HG03432 (cell line): ENCODE measurements at regions not wholly inside any gene's neighbourhood (a gene's known extent, or its start where the extent isn't known, plus 50 kb on each side); places are given as distances from the start of the nearest gene placed in this dataset.

Source experiments
- ATAC-seq: cut with Tn5 transposase; IDR thresholded peaks from one replicate; pipeline ENCODE4 v1.9.1; 2021; ENCODE audit warnings: mild to moderate bottlenecking, moderate library complexity; ENCODE audit not compliant: unreplicated experiment

- no peak for ATAC-seq
Observed at GRCh38 chr10:130398090-130398994, 262.2 kb downstream of the GLRX3 start.

DNA sequence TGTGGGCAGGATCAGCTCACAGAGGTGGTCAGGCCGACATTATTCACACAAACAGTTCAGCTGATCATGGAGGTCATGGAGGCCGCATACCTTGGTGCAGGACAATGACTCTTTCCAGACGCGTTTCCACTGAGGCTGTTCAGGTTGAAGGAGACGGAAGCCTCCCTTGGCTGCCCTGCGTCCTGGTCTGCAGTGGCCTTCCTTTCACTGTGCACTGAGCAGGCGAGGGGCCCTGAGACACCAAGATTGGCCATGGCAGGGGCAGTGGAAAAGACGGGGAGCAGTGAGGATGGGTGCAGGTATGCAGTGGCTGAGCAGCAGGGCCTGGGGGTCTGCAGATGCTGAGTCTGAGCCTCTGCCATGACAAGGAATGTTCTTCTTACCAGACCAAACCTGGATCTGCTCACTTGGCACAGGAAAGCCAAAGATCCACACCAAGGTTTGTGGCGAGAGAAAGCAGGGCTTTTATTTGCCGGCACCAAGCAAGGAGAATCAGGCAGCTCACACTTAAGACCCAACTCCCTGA, 263.3 kb downstream of the GLRX3 start:
- ATAC-seq = no peak

GRCh38 chr10:130400890-130401289, 264.7 kb downstream of the GLRX3 start:
- ATAC-seq = no peak

- ATAC-seq = no peak
Observed at GRCh38 chr10:130401860-130402765, 265.9 kb downstream of the GLRX3 start.

- no peak for ATAC-seq
Observed at GRCh38 chr10:130403153-130404075, 267.2 kb downstream of the GLRX3 start.

- no peak for ATAC-seq
Observed at GRCh38 chr10:130404476-130405055, 268.4 kb downstream of the GLRX3 start.

DNA sequence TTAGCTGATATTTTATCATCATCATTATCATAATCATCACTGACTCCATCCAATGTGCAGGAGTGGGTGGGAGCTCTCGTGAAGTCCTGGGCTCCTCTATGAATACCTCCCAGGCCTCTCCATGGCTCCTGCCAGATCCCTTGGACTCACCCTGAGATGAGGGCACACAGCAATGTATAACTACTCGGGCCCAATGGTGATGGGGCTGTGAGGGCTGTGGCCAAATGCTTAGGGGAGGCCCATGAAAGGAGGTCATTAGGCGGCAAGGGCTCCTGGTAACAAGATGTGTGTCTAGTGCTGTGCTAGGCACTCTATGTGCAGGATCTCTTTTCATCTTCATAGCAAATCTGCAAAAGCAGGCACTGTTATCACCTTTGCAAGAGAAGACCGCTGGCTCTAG, 270.9 kb downstream of the GLRX3 start:
- no peak for ATAC-seq

GRCh38 chr10:130409331-130409730, 273.1 kb downstream of the GLRX3 start:
- ATAC-seq = no peak

GRCh38 chr10:130409931-130410330, 273.7 kb downstream of the GLRX3 start:
- no peak for ATAC-seq

DNA sequence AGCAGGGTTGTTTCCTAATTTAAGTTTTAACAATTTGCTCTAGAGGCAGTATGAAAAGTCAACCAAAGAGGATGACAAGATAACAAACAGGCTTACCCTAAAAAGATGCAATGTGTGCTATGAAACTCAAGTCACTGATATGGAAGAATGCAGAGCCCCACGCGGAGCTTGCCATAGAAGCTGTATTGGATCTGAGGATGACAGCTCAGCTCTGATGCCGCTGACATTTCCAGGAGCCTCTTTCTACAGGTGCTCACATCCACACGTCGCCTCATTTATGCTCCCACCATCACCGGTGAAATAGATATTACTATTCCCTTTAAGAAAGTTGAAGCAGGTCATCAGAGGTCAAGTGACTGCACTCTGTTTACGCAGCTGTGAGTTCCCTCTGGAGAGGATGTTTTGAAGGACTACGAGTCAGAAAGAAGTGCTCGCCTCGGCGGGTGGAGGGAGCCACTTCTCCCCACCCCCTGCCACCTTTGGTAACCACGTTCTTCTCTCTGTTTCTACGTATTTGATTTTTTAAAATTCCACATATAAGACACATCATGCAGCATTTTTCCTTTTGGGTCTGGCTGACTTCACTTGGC, 275.4 kb downstream of the GLRX3 start:
- ATAC-seq = no peak

DNA sequence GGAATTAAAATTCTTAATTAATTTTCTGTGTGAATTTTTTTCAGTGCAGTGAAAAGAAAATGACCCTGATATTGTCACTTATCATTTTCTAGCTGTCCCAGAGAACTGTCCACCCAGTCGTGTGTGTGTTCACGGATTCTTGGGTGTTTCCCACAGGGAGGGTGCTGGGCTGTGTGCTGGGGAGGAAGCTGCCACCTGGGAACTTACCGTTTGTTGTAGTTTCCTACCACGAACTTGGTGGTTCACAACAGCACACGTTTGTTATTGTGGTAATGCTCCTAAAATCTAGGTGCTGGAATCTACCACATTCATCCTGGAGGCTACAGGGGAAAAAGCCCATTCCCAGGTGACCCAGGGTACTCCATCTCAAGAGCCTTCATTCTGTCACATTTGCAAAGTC, 276.1 kb downstream of the GLRX3 start:
- ATAC-seq = no peak

- ATAC-seq = no peak
Observed at GRCh38 chr10:130416334-130417150, 280.4 kb downstream of the GLRX3 start.

DNA sequence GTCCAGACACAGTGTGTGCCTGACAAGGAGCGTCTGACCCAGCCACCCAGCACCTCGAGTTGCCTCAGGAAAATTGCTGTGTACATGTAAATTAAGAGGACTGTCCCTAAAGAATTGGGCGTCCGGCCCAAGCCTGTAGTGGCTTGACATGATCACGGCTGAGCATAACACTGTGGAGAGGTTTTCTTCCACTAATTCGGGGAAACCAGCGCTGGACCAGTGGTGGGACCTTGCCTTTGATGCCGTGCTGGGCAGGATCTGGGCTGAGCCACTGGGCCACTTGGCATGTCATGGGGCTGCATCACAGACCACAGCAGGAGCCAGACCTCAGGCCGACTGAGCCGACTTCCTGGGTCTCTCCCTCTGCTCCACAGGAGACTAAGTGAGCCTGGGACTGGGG, 282.5 kb downstream of the GLRX3 start:
- ATAC-seq = no peak

- no peak for ATAC-seq
Observed at GRCh38 chr10:130421909-130422308, 285.7 kb downstream of the GLRX3 start.

- no peak for ATAC-seq
Observed at GRCh38 chr10:130422366-130423324, 286.5 kb downstream of the GLRX3 start.

- no peak for ATAC-seq
Observed at GRCh38 chr10:130423455-130424305, 287.5 kb downstream of the GLRX3 start.

- no peak for ATAC-seq
Observed at GRCh38 chr10:130424418-130424817, 288.2 kb downstream of the GLRX3 start.
